Myocyte (in vitro differentiated cells): ENCODE measurements at regions not wholly inside any gene's neighbourhood (a gene's known extent, or its start where the extent isn't known, plus 50 kb on each side); places are given as distances from the start of the nearest gene placed in this dataset.
A peak's percentile ranks its signal among the peaks of the same experiment; 100 is the strongest.
"Not testable (repeated sequence)": the region's sequence is repeated elsewhere in the genome, so short reads cannot be mapped to it uniquely, and the experiment has no call there.

Experiments used
- DNase-seq: peaks from one replicate; pipeline ENCODE4 v3.0.0-alpha.2; 2012; ENCODE audit warnings: low read depth

DNA sequence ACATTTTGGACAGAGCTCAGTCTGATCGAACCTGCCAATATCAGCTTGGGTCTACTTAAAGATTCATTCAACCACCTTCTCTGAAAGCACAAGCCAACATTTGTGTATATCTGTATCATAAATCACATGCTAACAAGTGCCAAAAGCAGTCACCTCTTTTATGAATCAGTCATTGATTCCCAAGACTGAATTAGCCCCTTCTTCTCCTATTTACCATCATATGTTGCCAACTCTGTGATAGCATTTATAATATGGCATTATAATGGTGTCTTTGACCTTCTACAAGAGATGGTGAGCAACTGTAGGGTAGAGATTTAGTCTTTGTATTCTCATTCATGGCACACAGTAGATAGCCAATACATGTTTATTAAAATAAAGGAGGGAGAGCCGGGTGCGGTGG, 61.4 kb downstream of the DDX53 start:
- DNase-seq, result no peak

DNA sequence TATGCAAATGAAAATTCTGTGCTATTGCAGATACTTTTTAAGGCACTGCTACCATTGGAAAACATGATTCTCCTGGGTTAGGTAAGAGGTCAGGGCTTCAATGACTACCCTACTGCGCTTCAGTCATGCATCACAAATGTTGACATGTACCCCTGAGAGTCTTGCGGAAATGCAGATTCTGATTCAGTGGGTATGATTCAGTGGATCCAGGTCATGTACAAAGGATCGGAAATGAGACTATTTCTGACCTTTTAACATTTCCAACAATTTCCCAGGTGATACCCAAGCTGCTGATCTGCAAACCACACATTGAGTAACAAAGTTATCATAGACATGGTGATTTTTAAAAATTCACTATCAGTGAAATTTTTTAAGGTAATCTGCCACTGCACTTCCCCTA, 62.6 kb downstream of the DDX53 start:
- no peak for DNase-seq

DNA sequence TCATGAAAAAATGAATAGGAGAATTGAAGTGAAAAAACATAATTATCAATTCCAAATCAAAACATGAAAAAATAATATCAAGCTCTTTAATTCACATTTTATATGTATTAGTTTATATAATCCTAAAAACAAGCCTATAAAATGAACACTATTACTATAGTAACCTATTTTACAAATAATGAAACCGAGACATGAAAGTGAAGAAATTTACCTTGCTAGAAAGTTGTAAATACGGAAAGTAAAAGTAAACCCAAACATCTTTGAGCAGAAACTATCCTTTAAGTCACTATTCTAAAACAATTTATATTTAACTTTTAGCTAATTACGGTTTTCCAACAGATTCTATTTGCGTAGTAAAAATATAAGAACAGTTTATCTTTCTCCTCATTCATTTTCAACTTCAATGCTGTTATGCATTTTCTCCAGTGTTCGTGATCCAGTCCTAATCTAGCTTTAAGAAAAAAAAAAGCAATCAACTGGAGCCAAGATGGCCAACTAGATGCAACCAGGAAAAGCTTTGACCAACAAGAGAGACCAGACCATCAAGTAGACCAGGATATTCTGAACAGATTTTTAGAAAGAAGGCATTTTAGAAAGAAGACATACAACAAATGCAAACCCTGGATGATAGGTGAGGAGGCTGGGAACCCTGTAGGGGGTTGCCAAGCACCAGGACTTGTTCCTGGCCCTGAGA, 67.0 kb downstream of the DDX53 start:
- no peak for DNase-seq

DNA sequence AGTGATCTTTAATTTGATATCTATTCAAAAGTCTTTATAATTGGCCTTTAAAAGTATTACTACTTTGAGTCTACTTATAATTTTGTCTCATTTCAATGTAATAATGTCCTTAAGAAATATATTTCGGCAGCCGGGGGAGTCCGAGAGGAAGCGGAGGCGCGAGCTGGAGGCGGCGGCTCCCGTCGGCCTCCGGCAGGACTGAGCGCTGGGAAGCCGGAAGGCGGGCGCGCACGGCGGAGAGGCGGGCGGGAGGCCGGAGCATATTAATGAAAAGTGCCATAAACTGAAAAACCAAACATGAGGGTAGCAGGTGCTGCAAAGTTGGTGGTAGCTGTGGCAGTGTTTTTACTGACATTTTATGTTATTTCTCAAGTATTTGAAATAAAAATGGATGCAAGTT, 75.7 kb downstream of the DDX53 start:
- not testable (repeated sequence) for DNase-seq

DNA sequence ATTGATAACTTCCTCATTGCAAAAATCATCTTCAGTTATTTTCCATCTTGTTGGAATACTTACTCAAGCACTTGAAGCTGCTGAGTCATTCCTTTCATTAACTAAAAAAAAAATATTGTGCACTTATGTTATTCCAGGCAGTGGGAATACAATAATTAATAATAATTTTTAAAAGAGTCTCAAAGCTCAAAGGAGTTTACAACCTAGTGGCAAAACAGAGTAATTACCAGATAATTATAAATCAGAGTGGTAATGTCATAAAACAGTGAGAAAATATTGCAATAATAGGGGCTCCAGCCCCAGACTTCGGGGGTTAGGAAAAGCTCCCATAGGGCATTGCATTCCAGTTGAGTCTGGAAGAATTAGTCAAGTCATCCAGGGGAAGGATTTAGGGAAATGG, 79.6 kb downstream of the DDX53 start:
- DNase-seq, result no peak

DNA sequence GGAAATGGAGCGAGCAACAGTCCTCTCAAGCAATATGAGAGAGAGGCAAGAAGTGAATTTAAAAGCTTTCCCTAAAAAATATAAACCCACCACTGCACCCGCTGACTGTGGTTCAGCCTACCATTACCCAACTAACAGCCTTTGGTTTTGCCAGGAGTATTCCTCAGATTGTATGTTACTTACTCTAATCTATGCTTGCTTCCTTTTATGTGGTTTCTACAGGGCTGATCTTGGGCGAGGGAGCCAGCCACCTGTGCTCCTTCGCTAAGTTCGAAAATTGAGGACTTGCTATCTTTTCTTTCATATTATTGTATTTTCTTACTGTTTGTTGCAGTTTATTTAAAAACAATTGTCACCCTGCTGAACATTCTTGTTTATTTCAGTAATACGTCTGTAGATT, 101.1 kb downstream of the DDX53 start:
- DNase-seq, result no peak

DNA sequence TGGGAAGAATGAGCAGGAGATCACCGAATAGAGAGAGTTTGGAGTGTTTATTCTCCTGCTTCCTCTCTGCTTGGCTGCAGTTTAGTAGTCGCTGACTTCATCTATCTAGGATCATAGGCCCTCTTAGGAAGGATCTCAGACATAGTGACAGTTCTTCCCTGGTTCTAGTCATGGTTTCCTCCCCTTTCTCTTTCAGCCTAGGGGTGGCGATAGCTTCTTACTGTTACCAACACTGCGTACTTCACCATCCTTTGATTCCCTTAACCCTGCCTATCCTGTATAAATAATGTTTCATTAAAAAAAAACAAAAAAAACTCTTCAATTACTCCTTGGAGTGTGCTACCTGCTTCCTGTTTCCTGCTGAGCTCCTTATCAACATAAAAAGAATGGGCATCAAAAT, 103.8 kb downstream of the DDX53 start:
- DNase-seq, result no peak

DNA sequence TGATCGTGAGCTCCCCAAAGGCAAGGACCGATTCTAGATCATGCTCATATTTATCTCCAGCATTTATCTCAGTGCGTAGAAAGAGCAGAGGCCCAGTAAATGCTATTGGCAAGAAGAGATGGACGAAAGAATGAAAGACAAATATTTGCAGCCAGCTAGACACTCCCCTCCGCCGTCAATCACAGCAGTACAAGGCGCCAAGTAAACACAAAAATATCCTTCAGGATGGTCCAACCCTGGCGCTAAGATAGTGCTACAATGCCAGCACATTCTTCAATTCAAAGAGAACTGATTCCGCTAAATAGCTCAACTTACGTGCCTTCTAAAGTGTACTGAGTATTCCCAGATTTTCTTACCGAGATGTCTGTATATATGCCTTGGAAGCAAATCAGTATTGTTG, 114.5 kb downstream of the DDX53 start:
- DNase-seq, result no peak

DNA sequence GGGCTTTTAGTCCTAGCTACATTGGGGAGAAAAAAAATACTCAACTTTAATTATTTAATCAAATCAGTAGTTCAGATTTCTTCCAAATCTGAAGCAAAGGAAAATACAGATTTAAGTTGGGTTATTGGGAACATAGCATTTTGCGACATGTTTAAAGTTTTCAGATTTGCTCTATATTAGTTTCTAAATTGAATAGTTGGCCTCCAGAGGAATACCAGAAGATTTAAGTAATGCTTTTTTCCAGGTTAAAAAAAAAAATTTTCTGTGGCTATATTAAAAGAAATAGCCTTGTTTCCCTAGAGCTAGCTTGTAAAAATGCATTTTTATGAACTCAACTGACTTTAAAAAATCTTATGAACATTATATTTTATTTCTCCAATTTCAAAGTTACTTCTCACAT, 115.9 kb downstream of the DDX53 start:
- DNase-seq, result no peak

DNA sequence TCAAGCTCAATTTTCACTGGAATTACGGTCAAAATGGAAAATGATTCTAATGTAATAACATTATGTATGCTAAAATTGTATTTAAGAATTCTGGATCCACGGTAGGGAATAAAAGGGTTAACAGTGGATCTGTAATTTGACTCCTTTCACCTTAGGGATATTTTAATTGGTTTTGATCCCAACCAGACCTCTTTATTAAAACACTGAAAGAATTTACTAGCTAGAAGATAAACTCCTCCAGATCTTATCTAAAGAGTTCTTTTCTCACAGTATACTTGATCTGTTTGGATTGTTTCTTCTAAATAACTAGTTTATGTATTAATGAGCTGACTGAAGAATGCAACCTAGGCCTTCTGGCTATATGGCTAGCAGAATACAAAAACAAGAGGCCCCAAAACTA, 118.4 kb downstream of the DDX53 start:
- DNase-seq, result no peak

DNA sequence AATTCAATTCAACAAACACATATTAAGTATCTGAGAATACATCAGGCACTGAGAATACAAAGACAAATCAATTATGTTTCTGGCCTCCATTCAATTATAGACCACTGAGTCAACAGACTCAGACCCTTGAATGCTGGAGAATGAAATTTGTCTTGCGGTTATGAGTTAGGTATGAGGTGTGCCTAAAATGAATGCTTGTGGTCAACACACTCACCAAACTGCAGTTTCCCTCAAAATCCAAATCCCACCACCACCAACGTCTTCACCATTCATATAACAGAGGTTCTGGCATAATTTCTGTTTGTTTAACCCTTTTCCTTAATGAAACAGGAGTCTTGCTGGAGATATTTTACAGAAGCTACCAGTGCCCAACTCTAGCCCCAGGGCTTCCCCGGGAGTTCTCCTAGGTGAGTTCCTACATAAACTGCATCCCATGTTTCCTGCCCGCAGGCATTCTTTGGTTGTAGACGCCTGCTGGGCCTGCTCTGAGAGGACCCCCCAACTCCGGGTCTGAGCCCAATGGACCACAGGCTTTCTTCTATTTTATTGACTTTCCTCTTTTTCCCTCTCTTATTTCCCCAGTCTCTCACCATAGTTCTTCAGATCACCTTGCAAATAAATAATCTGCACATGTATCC, 119.2 kb downstream of the DDX53 start:
- no peak for DNase-seq

DNA sequence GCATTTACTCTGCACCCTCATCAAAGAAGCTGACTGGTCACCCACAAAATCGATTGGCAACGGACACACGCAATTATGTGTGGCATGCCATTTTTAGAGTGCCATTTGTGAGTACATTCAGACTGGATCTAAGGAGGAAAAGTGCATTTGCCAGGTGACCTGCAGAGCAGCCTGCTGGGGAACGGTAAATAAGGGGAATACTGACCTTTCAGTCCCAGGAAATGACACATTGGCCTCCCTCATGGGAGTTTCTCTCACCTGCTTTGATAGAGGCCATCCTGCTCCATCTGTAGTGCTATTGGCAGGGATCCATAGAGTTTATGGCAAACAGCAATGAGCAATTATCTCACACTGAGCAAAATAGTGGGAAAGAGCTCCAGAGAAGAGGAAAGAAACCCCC, 127.8 kb downstream of the DDX53 start:
- no peak for DNase-seq

DNA sequence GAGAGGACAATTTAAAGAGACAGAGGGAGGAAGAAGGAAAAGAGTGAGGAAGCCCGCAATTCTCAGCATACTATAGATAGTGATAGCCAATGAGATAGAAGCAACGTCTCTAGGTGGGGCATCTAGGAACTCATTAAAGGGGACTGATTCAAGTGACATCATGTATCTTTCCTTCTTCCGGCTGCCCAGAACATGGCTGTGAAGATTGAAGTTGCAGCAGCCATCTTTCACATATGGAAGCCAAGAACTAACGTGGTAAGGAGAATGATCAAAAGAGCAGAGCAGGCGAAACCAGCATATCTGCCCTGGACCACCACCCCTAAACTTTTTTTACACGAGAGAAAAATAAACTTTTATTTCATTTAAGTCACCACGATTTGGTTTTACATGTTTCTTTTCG, 133.8 kb downstream of the DDX53 start:
- no peak for DNase-seq

DNA sequence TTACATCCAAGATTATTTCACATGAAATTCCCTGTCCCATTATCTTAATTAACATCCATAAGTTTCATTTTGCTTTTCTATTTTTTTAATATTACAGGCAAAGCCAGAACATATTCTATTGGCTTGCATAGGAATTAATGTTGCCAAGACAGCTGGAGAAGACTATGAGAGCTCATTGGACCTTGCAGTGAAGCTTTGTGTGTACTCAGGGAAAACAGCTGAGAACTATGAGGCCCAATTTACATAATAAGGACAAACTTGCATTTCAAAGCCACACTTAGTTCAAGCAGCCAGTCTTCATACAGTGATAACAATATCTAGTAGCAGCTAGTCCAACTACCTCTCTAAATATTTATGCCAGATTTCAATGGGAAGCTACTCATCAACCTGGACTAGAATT, 134.4 kb downstream of the DDX53 start:
- no peak for DNase-seq

DNA sequence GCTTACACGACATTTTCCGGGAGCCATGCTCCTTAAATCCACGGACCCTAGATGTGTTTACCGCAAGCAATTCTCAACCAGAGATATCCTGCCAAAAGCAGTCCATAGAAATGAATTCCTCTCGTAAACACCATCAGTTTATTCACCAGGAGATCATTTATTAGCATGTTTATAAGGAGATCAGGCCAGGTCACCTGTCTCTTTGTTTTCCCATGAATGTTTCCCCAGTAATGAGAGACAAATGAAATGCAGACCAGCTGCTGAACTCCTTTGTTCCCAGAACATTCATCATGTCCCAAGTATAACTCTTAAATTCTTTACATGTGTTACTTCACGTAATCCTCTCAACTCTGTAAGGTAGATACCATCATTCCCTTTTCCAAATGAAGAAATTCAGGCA, 137.1 kb downstream of the DDX53 start:
- peak; percentile 2 for DNase-seq

DNA sequence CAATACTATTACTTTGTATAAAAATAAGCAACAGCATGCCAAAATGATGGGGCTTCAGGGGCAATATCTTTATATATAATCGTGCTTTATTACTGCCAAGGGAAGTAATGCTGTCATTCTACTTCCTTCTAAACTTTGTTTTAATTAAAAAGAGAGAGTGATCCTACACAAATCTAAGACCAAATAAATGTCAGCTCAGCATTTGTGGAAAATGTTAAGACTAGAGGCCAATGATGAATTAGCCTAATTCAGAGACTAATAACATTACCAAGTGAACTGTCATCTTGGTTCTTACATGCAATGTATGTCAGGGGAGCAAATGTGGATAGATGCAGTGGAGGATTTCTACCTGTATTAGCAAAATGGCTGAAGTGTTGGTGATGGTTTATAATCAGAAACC, 166.4 kb upstream of the PTCHD1 start:
- DNase-seq, result no peak

DNA sequence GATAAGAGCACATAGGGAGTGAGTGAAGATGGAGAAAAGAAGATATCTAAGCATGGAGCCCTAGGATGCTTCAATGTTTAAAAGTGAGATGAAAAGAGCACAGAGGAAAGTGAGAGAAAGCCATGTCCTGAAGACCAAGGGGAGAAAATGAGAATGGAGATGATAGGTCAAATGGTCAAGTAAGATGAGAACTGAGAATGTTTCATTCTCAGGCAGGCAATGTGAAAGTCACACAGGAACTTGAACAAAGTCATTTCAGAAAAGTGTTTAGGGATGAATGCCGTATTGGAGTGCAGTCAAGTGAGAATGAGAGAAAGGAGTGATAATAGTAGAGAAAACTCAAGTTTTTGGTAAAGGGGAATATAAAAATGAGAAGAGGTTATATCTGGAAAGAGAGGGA, 148.7 kb upstream of the PTCHD1 start:
- no peak for DNase-seq

DNA sequence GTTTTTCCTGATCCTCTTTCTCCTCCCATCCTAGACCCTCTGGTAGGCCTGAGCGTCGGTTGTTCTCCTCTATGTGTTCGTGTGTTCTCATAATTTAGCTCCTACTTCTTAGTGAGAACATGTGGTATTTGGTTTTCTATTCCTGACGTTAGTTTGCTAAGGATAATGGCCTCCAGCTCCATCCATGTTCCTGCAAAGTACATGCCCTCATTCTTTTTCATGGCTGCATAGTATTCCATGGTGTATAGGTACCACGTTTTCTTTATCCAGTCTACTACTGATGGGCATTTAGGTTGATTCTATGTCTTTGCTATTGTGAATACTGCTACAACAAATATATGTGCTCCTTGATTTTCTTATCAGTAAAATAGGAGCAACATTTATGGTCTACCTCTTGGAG, 146.8 kb upstream of the PTCHD1 start:
- DNase-seq, result no peak

DNA sequence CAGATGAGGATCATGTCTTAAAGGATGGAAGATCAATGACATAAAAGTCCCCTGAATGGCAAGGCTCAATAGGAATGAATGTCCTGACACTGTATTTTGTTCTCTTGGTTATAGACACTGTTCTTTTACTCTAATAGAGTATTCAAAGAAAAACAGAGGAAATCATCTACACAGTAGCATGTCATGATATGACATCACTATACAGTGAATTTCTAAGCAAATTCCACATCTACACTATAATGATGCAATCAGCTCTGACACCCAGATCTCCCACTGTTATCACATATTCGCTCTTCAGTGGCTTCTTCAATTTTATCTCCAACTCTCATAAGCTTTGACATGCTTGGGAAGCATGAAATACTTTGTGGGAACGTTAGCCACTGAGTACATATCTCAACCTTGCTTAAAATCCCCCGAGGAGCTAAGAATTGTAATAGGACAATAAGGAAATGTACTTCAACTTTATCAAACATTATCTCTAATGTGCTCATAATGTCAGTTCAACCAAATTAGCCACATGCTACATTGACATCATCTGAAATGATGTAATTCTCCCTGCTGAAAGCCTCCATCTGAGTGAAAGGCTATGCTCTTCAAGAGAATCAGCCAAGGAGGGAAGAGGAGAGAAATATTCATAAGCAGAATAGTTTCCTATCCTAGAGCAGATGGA, 139.6 kb upstream of the PTCHD1 start:
- peak; percentile 4 for DNase-seq

DNA sequence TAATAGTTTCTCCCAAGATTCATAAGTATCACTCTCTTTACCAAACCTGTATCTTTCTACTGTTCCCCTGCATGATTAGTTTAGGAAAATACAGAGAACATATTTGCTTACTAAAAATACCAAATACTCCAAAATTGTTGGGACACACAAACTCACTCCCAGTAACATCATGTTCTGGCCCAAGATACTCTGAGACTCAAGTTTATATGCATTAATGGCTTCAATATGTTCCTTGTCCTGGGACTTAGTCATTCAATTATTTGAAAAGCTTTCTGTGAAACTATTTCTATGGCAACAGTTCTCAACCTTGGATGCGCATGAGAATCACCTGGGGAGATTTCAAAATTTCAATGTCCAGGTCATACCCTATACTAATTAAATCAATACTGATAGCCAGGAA, 138.9 kb upstream of the PTCHD1 start:
- DNase-seq, result no peak

DNA sequence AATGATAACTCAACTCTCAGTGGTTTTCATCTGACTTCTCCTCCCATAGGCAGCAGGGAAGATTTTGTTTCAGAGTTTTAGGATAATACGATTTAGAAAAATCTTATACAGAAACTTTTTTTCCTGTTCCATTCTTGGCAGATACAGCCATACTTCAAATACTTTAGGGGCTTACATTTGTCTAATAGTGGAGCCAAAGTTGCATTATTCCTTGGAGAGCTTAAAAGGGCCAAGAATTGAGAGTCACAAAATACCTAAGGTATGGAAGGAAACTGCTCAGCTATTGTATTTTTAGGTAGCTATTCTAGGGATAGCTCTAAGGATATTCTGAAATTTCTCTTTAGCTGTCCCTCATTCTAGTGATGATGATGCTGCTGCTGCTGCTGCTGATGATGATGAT, 132.9 kb upstream of the PTCHD1 start:
- no peak for DNase-seq

DNA sequence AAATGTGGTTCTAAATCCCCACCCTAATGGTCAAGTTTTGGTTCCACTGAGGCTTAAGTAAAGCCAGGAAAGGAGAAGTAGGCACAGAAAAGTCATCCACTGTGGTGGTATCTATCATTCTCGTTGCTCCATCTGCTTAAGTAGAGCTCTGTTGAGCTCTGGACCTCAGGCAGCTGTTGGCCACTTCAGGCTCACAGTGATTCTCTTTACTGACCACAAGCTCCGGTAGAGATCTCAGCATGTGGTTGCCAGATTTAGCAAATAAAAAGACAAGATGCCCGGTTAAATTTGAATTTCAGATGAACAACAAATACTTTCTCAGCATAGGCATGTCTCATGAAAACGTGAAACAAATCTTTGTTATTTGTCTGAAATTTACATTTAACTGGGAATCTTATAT, 132.3 kb upstream of the PTCHD1 start:
- peak; percentile 56 for DNase-seq

DNA sequence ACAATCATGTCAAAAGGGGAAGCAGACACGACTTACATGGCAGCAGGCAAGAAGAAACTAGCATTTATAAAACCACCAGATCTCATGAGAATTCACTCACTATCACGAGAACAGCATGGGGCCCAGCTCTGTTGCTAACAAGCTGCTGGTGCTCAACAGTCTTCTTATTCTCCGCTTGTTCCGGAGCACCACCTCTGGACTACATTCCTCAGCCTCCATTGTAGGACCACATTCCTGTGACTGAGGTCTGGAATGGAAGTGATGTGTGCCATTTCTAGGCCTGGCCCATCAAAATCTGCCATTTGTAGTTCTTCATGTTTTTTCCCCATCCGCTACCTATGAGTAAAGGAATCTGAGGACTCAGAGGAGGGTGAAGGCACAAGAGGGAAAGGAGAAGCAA, 111.5 kb upstream of the PTCHD1 start:
- DNase-seq, result no peak
